ENCODE measurements at regions not wholly inside any gene's neighbourhood (a gene's known extent, or its start where the extent isn't known, plus 50 kb on each side); places are given as distances from the start of the nearest gene placed in this dataset.
"Not testable (repeated sequence)": the region's sequence is repeated elsewhere in the genome, so short reads cannot be mapped to it uniquely, and the experiment has no call there.

- DNase-seq, result no peak
Measured at GRCh38 chr1:163914785-163915413, 593.1 kb downstream of the NUF2 start.

DNA sequence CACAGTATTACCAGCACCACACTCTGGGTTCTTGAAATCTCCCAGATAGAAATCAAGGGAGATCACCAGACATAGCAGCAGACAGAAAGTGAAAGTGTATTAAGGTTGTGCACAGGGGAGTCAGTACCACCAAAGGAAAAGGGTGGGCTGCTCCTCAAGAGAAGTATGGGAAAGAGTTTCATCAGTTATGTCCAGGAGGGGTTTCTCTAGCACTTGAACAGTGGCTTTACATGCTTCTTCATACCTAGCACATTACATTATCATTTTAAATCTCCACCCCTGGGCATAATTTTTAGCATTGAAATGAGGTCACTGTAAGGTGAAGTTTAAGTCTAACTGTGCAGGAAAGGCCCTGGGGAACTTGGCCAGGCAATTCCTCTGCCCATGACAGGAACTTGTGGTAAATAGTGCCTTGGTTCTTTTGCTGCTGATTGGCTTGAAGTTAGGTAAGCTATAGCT is 601.0 kb downstream of the NUF2 start:
- DNase-seq, result no peak

- DNase-seq, result no peak
Measured at GRCh38 chr1:163924041-163924440, 602.3 kb downstream of the NUF2 start.

DNA sequence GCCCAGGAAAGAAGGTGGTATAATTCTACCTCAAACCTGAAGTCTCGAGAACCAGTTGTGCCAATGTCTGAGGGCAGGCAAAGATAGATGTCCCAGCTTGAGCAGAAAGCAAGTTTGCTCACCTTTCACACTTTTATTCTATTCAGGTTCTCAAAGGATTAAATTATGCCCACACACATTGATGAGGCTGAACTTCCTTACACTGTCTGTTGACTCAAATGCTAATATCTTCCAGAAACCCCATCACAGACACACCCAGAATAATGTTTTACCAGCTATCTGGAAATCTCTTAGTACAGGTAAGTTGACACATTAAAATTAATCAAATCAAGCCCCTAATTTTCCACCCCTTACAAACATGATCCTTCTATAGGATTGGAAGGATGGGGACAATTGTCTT is 605.7 kb downstream of the NUF2 start:
- DNase-seq, result no peak

- no peak for DNase-seq
Measured at GRCh38 chr1:163928069-163928468, 606.3 kb downstream of the NUF2 start.

DNA sequence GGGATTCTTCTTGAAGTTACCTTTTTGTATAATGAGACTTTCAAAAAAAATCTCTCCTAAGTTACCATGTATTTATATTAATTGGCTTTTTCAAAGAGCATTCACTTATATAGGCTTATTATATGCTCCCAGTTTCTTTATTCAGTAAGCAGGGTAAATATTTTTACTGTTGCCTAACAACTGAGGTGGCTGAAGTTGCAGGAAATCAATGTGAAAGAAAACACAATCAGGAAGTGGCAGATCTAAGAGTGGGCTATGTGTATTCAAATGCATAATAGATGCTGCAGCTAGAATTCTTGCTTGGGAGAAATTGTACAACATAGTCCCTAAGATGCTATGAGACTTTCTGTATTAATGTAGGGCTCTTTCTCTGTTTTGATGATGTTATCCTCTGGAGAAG is 606.9 kb downstream of the NUF2 start:
- DNase-seq, result no peak

- DNase-seq, result no peak
Measured at GRCh38 chr1:163932901-163933300, 611.1 kb downstream of the NUF2 start.

DNA sequence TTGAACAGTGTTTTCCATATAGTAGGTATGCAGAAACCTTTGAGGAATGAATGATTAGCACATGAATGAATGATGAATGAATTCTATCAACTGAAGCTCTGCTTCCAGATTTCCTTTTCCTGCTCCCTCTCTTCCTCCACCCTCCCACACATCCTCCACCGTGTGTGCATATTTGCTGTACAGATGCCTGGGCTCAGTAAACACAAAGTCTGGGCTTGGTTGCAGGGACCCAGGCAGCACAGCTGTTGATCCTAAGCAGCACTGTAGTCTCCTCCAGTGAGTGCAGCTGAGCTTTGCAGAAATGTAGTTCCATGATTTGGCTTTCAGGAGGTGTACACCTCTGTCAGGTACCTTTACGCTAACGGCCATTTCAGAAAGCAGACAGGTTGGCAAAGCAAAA is 611.7 kb downstream of the NUF2 start:
- no peak for DNase-seq

GRCh38 chr1:163935738-163936374 is 614.1 kb downstream of the NUF2 start:
- DNase-seq, result no peak

DNA sequence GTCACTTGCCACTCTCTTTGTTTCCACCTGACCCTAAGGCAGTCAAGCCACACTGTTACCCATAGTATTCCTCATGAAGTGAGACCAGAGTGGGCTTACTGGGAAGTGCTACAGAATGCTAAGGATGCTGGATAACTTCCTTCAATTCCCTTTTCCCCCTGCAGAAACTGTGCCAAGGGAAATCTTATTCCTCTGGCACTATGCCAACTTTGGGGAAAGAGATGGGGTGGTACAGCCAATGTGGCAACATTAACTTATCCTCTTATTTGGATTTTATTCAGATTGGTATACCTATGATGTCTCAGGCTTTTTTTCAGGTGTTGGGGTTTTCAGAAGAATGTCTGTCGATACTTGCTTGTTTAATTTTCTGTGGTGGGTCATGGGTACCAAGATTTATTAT is 599.4 kb upstream of the PBX1 start:
- no peak for DNase-seq

GRCh38 chr1:163970151-163970550 is 588.8 kb upstream of the PBX1 start:
- DNase-seq, result no peak

DNA sequence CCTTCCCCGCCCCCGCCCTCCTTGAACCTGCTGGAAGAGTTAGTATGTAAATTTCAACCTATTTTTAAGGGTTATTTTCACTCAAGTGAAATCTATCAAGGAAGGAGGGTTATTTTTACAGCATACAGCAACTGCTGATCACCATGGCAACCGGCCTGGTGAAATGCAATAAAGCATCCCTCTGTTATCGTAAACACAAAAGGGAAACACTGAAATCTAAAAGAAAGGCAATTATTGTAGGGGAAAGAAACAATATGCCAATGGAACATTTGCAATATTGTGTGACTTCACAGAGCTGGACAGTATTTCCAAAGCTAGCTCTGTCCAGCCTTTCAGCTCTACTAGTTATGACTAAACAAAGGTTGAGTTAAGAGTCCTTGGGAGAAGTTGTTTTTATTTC is 588.3 kb upstream of the PBX1 start:
- DNase-seq, result no peak

GRCh38 chr1:163973586-163973985 is 585.4 kb upstream of the PBX1 start:
- DNase-seq, result no peak

GRCh38 chr1:163974120-163974519 is 584.9 kb upstream of the PBX1 start:
- no peak for DNase-seq

DNA sequence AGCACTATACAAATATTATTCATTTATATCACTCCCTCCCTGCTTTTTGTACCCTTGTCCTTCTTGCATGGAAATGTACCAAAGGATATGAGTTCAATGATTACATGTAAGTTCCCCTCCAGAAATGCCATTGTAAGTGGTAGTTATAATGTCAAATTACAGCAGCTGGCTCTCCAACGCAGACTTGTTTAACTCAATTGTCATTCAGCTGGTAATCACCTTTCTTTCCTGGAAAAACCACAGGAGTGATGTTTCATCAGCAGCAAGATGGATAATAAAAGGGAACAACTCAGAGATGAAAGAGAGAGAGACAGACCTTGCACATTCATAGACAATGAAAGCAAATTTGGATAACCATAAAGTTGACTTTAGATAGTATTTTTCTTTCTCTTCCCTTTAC is 578.6 kb upstream of the PBX1 start:
- no peak for DNase-seq

GRCh38 chr1:163981500-163982030 is 577.4 kb upstream of the PBX1 start:
- DNase-seq, result no peak

DNA sequence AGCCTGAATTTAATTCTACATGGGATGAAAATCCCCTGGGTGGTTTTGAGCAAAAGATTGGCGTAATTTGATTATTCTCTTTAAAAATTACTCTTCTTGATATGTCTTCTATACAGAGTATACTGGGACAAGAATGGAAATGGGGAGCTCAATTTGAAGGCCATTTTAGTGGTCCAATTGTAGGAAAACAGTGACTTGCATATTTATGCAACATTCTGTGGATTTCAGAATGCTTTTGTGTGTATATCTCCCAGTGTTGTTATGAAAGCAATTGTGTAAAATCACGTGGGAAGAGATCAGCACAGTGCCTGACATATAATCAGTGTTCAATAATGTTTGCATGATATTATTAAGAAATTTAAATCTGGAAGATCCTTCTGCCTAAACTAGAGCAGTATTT is 575.9 kb upstream of the PBX1 start:
- DNase-seq, result no peak

DNA sequence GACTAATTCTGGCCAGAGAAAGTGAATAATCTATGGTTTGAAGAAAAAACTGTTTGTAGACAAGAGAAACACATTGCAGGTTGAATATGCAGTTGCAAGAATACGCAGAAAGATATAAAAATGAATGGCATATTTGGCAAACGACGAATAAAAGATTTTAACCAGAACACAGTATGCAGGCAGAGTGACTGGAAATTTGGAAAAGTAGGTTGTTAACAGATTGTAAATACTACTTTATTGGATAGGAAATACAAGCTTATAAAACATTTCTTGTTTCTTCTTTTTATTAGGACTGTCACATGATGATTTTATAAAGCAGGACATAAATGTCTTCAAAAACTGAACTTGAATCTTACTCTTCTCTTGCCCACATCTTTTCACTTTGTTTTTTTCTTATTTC is 573.3 kb upstream of the PBX1 start:
- no peak for DNase-seq

GRCh38 chr1:163999131-163999530 is 559.9 kb upstream of the PBX1 start:
- DNase-seq, result no peak

DNA sequence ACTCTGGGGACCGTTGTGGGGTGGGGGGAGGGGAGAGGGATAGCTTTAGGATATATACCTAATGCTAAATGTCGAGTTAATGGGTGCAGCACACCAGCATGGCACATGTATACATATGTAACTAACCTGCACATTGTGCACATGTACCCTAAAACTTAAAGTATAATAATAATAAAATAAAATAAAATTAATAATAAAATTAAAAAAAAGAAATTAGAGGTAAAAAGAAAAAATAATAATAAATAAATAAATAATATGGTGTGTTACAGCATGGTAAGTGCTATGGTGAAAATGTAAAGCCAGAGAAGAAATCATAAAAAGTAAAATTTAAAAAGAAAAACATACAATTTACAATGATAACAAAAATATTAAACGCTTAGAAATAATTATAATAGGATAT is 552.8 kb upstream of the PBX1 start:
- not testable (repeated sequence) for DNase-seq

DNA sequence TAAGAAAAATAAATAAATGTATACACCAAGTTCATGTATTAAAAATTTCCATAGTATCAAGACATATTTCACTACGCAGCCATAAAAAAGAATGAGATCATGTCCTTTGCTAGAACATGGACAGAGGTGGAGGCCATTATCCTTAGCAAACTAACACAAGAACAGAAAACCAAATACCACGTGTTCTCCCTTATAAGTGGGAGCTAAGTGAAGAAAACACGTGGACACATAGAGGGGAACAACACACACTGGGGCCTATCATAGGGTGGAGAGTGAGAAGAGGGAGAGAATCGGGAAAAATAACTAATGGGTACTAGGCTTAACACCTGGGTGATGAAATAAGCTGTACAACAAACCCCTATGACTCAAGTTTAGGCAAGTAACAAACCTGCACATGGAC is 552.4 kb upstream of the PBX1 start:
- no peak for DNase-seq

DNA sequence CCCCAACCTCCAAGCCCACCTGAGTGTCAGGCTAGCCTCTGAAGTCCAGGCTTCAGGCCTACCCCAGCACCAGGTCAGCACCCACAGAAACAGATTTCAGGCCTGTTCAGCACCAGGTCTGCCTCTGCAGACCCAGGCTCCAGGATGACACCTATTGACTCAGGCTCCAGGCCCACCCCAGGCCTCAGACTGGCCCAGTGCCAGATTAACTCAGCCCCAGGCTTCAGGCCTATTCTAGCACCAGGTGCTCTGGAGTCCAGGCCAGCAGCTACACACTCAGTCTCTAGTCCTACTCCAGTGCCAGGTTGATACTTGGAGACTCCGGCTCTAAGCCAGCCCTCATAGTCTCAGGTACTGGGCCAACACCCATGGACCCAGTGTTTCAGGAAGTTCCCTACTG is 541.7 kb upstream of the PBX1 start:
- DNase-seq, result no peak

DNA sequence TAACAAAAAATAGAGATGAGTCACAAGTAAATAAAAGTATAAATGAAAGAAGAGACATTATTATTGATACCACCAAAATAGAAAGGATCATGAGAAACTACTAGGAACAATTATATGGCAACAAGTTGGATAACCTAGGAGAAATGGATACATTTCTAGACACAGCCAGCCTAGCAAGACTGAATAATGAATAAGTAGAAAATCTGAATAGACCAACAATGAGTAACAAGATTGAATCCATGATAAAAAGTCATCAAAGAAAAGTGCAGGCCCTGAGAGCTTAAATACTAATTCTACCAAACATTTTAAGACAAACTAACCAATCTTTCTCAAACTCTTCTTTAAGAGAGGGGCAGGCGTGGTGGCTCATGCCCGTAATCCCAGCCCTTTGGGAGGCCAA is 538.6 kb upstream of the PBX1 start:
- DNase-seq, result no peak

- DNase-seq, result no peak
Measured at GRCh38 chr1:164021813-164022212, 537.2 kb upstream of the PBX1 start.

DNA sequence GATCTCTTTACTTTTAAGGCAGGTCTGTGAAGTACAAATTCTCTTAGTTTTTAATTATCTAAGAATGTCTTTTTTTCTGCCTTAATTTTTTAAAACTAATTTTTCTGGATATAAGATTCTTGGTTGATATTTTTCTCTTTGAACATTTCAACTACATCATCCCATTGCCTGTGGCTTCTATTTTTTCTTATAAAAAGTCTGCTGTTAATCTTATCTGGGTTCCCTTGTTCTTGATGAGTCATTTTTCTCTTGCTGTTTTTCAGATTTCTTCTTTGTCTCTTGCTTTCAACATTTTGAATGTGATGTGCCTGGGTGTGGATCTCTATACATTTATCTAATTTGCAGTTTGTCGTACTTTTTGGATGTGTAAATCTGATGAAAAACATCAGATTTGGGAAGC is 525.2 kb upstream of the PBX1 start:
- no peak for DNase-seq

All from hematopoietic multipotent progenitor cell treated with erythropoietin and hydrocortisone succinate and interleukin-3 and kit ligand, for 8 days (in vitro differentiated cells).